Dermis blood vessel endothelial cell (primary cell): ENCODE measurements at regions not wholly inside any gene's neighbourhood (a gene's known extent, or its start where the extent isn't known, plus 50 kb on each side); places are given as distances from the start of the nearest gene placed in this dataset.

Experiments used
- DNase-seq: peaks from one replicate; pipeline ENCODE4 v3.0.0; 2010

GRCh38 chr7:25520516-25520915 is 292.2 kb upstream of the NPVF start:
- DNase-seq: no peak

GRCh38 chr7:25521236-25521635 is 292.9 kb upstream of the NPVF start:
- no peak for DNase-seq

DNA sequence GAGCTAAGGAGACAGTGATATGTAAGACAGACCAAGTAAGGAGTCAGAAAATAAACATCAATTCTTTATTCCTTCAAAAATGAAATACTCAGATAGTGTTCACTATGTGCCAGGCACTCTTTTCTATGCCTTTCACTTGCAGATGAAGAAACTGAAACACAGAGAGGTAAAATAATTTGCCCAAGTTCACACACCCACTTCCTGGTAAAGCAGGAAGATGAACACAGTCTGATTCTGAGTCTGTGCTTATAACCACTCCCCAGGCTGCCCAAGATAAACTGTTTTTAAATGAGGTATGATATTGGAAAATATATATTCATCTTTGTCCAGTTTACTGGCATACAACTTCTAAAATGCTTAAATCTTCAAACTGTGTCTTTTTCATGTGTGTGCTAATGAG is 294.4 kb upstream of the NPVF start:
- DNase-seq: no peak

- DNase-seq: no peak
These were observed 299.4 kb upstream of the NPVF start for GRCh38 chr7:25527665-25528170.

DNA sequence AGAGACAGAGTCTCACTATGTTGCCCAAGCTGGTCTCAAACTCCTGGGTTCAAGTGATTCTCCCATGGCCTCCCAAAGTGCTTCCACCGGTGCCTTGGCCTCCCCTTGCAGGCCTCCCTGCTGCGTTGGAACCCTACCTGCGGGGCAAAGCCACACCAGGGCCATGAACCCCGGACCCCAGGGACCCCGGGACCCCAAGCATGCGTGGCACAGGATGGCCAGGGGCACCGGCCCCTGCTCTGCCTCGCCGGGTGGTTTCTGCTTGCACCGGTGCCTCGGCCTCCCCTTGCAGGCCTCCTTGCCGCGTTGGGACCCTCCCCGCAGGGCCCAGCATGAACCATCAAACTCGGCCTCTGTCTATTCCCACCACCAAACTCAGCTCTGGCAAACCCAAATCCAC is 301.0 kb upstream of the NPVF start:
- DNase-seq: no peak

GRCh38 chr7:25536851-25537250 is 308.6 kb upstream of the NPVF start:
- no peak for DNase-seq

- DNase-seq: no peak
These were observed 309.5 kb upstream of the NPVF start for GRCh38 chr7:25537662-25538375.

- DNase-seq: no peak
These were observed 313.0 kb upstream of the NPVF start for GRCh38 chr7:25541094-25541821.

- no peak for DNase-seq
These were observed 313.6 kb upstream of the NPVF start for GRCh38 chr7:25541877-25542276.

DNA sequence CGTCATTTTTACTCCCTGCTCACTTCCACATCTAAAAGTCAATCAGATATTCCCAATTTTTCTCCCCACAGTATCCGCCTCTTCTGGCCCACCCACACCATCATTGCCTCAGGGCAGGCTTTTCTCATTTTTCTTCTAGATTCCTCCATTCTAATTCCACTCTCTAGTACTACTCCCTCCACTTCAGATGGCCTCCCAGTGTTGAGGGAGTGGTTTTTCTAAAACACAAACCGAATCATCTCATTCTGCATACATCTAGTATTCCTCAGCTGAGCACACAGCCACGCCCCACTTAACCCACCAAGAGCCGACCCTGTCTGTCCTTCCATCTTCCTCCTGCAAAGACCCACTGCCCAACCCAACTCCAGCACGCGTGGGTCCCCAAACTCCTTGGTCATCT is 314.9 kb upstream of the NPVF start:
- no peak for DNase-seq

- DNase-seq: no peak
These were observed 315.5 kb upstream of the NPVF start for GRCh38 chr7:25543798-25544197.

- no peak for DNase-seq
These were observed 316.0 kb upstream of the NPVF start for GRCh38 chr7:25544254-25544653.

DNA sequence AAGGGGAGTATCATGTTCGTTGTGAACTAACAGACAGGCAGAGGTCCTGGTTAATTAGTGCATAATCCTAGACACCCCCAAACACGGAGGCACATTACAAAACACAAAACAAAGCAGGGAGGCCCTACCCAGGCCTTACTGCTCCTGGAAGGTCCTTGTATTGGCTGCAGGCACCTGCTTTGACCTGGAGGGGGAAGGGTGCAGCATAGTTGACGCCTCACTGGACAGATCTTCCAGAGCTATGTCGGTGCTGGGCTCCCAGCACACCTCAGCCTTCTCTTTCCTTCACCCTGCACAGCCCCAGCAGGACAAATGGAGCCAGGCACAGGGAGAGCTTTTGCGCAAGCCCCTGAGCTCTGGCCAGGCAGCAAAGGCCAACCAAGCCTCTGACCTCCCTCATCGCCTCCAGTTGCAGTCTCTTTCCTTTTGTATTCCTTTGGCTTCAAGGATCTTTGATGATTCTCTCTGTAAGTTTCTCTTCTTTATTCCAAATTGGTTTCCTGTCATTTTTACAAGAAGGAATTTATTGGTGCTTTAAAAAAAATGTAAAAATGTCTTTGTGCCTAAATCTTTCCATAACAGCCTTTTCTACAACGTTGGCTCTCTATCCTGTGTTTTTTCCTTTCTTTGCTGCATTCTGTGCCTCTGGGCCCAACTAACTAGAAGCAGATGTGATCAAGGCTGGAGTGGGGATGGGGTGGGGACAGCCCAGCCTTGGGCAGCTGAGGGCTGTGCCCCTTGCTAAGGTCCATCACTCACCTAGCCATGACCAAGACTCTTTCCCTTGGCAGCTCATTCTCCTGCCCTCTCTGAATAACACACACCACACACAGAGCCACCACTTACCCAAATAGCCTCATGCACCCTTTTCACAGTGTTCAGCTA is 317.1 kb upstream of the NPVF start:
- no peak for DNase-seq

- DNase-seq: no peak
These were observed 318.0 kb upstream of the NPVF start for GRCh38 chr7:25546306-25546705.

- DNase-seq: no peak
These were observed 321.1 kb upstream of the NPVF start for GRCh38 chr7:25549271-25549921.

GRCh38 chr7:25550149-25550548 is 321.9 kb upstream of the NPVF start:
- no peak for DNase-seq

DNA sequence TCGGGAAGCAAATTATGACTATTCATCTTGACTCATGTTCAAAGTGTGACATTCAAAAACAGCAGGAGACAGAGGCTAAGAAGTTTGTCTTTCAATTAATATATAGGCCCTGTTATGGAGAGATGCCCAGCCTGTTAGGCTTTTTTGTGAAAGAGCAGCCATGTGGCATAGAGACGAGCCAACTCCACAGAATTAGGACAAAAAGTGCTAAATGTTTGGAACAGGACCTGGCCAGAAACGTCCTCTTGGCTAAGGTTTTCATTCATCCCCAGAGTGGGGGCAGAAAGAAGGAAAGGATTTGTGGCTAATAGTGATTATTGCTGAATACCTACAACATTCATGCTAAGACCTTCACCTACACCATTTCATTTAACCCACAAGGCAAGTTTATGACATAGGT is 324.7 kb upstream of the NPVF start:
- no peak for DNase-seq

- DNase-seq: no peak
These were observed 325.4 kb upstream of the NPVF start for GRCh38 chr7:25553580-25554291.

- no peak for DNase-seq
These were observed 329.2 kb upstream of the NPVF start for GRCh38 chr7:25557379-25557917.

- no peak for DNase-seq
These were observed 329.6 kb upstream of the NPVF start for GRCh38 chr7:25557930-25558329.

GRCh38 chr7:25558605-25559004 is 330.3 kb upstream of the NPVF start:
- no peak for DNase-seq
